ENCODE measurements at regions not wholly inside any gene's neighbourhood (a gene's known extent, or its start where the extent isn't known, plus 50 kb on each side); places are given as distances from the start of the nearest gene placed in this dataset.
A peak's percentile ranks its signal among the peaks of the same experiment; 100 is the strongest.

DNA sequence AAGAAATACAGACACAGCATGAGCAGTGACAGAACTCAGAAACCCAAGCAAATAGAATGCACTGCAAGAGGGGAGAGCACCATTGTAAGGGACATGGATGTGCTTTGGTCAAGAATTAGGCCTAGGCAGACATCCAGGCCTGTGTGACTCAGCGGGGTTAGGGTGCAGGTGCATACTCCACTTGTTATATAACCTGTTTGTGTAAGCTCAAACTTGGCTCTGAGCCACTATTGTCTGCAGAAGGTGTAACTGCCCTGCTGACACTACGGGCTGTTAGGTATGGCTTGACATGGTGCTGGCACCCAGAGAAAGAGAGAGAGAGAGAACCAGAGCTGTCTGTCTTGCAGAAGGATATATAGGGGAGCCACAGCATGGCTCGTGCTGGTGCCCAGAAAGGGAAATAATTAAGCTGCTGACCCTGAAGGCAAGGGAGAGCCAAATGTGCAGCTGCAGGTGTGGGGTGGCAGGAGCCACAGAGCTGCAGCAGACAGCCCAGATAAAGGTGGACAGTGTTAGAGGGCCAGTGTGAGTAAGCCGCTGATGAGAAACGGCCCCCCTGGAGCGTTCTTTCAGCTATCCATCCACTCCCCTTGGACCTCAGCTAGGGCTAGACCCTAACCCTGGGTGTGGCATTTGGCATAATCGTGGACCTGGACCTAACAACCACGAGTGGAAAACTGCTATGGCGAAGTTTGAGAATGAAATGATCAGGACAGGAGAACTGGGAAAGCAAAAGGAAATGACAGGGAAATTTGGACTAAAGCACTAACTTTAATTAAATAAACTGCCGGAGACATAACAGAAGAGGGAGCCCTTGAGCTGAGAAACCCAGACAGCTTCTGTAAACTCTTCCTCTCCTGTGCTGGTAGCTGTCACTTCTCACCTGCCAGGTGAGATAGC lies 253.0 kb upstream of the CCDC179 start:
- H3F3A ChIP-seq (ENCODE audit: insufficient read depth, low read depth): no peaks in the 10 kb centered on the region
- BruUV-seq (replicated peaks): no TSS peak
- intact Hi-C loops (cut with micrococcal nuclease; ENCODE audit: unreplicated experiment): loop anchor here (5.0 kb wide), 1 partner anchor 236 kb away; no protein-coding TSS in a partner anchor
- ChIA-PET CTCF (interaction anchor here (0.6 kb wide), 2 partner anchors 91 to 1937 kb away, joined by 3 read pairs; no protein-coding TSS in a partner anchor), POLR2A (ENCODE audit: unreplicated experiment) (no interaction called here)
- H3K9me2 ChIP-seq (ENCODE audit: insufficient read depth): no peaks in the 10 kb centered on the region
- H3K79me2 ChIP-seq (ENCODE audit: low read depth): no peaks in the 10 kb centered on the region
- DNase-seq: peak; percentile 38 to 52
- H4K20me1 ChIP-seq (ENCODE audit: insufficient read depth): no peaks in the 10 kb centered on the region
- H2AFZ ChIP-seq: no peak overlapping the region; the same call in 1 of the 2 replicates
- no peaks in the 10 kb centered on the region for H3K36me3 ChIP-seq (ENCODE audit: low read depth)
- no peak overlapping the region for H3K4me2 ChIP-seq
- H3K27me3 ChIP-seq (ENCODE audit: insufficient read depth, low read depth): no peaks in the 10 kb centered on the region
- TF ChIP-seq, protein P1, sequence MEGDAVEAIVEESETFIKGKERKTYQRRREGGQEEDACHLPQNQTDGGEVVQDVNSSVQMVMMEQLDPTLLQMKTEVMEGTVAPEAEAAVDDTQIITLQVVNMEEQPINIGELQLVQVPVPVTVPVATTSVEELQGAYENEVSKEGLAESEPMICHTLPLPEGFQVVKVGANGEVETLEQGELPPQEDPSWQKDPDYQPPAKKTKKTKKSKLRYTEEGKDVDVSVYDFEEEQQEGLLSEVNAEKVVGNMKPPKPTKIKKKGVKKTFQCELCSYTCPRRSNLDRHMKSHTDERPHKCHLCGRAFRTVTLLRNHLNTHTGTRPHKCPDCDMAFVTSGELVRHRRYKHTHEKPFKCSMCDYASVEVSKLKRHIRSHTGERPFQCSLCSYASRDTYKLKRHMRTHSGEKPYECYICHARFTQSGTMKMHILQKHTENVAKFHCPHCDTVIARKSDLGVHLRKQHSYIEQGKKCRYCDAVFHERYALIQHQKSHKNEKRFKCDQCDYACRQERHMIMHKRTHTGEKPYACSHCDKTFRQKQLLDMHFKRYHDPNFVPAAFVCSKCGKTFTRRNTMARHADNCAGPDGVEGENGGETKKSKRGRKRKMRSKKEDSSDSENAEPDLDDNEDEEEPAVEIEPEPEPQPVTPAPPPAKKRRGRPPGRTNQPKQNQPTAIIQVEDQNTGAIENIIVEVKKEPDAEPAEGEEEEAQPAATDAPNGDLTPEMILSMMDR (conservative IDR thresholded peaks at IDR 0.05): peak; percentile 71
- TF ChIP-seq EZH2 (IDR thresholded peaks at IDR 0.05; ENCODE audit: low read depth): no peak
- H3K4me3 ChIP-seq: no peak overlapping the region
- H3K4me1 ChIP-seq (replicated peaks; ENCODE audit: insufficient read depth): no peaks in the 10 kb centered on the region
- no peak overlapping the region for H3K27ac ChIP-seq
- H3K9me3 ChIP-seq (ENCODE audit: insufficient read depth, low read depth): no peaks in the 10 kb centered on the region

DNA sequence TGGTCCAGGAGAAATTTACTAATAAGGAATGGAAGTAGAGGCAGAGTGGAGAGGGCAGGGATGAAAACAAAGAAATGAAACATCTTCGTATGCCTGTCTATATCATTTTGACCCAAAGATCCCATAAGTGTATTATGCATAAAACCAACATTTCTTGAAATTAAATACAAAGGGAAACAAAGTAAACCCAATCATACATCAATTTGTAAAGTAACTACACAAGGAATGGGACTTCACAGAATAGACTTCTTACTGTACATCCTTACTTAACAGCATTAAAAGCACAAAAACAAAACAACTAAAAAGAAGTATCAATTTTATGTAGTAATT lies 253.6 kb upstream of the CCDC179 start:
- Histone ChIP-seq H3K27ac (no peak overlapping the region), H3K36me3 (ENCODE audit: low read depth) (no peaks in the 10 kb centered on the region), H3K79me2 (ENCODE audit: low read depth) (no peaks in the 10 kb centered on the region), H3K9me2 (ENCODE audit: insufficient read depth) (no peaks in the 10 kb centered on the region), H3K9me3 (ENCODE audit: insufficient read depth, low read depth) (no peaks in the 10 kb centered on the region), H3K4me3 (no peak overlapping the region), H3F3A (ENCODE audit: insufficient read depth, low read depth) (no peaks in the 10 kb centered on the region), H2AFZ (no peak overlapping the region), H4K20me1 (ENCODE audit: insufficient read depth) (no peaks in the 10 kb centered on the region), H3K4me1 (replicated peaks; ENCODE audit: insufficient read depth) (no peaks in the 10 kb centered on the region), H3K27me3 (ENCODE audit: insufficient read depth, low read depth) (no peaks in the 10 kb centered on the region), H3K4me2 (no peak overlapping the region)
- intact Hi-C loops (cut with micrococcal nuclease; ENCODE audit: unreplicated experiment): loop anchor here (5.0 kb wide), 1 partner anchor 237 kb away; no protein-coding TSS in a partner anchor
- DNase-seq: no peak
- no TSS peak for BruUV-seq (replicated peaks)
- ChIA-PET POLR2A (ENCODE audit: unreplicated experiment) (no interaction called here), CTCF (interaction anchor here (0.6 kb wide), 1 partner anchor 92 kb away, joined by 3 read pairs; no protein-coding TSS in a partner anchor)
- TF ChIP-seq, protein P1 (conservative IDR thresholded peaks at IDR 0.05): no peak
- TF ChIP-seq EZH2 (IDR thresholded peaks at IDR 0.05; ENCODE audit: low read depth): no peak

DNA sequence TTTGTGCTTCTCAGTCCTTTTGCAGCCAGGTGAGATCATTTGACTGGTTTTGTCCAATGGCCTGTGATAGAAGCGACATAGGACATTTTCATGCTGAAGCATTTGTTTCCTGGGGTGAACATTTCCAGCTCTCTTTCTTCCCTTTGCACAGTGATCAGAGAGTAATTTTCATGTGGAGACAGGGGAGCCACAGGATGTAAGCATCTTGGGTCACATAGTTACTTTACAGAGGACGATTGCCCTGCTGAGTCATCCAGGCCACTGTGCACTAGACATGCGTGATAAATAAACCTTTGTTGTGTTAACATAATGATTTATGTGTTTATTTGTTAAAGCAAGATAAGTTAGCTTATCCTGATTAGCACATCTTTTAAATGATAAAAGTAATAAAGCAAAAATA lies 263.5 kb upstream of the CCDC179 start:
- intact Hi-C loops (cut with micrococcal nuclease; ENCODE audit: unreplicated experiment): no loop called here
- POLR2A ChIA-PET (ENCODE audit: unreplicated experiment): no interaction called here
- TF ChIP-seq, protein P1 (conservative IDR thresholded peaks at IDR 0.05): no peak
- no peak for TF ChIP-seq EZH2 (IDR thresholded peaks at IDR 0.05; ENCODE audit: low read depth)
- Histone ChIP-seq H3K27ac (no peak overlapping the region), H3K27me3 (ENCODE audit: insufficient read depth, low read depth) (no peaks in the 10 kb centered on the region), H3K9me2 (ENCODE audit: insufficient read depth) (no peaks in the 10 kb centered on the region; the same call in 1 of the 2 replicates), H3K79me2 (ENCODE audit: low read depth) (no peaks in the 10 kb centered on the region), H3K4me3 (no peak overlapping the region), H3F3A (ENCODE audit: insufficient read depth, low read depth) (no peaks in the 10 kb centered on the region), H2AFZ (no peak overlapping the region), H4K20me1 (ENCODE audit: insufficient read depth) (no peaks in the 10 kb centered on the region), H3K9me3 (ENCODE audit: insufficient read depth, low read depth) (no peaks in the 10 kb centered on the region), H3K4me1 (replicated peaks; ENCODE audit: insufficient read depth) (no peaks in the 10 kb centered on the region), H3K4me2 (no peak overlapping the region), H3K36me3 (ENCODE audit: low read depth) (no peaks in the 10 kb centered on the region)
- no peak for DNase-seq
- CTCF ChIA-PET: no interaction called here
- BruUV-seq (replicated peaks): no TSS peak

Measured in PC-9 (cell line).